ENCODE measurements at regions not wholly inside any gene's neighbourhood (a gene's known extent, or its start where the extent isn't known, plus 50 kb on each side); places are given as distances from the start of the nearest gene placed in this dataset.
A peak's percentile ranks its signal among the peaks of the same experiment; 100 is the strongest.

DNA sequence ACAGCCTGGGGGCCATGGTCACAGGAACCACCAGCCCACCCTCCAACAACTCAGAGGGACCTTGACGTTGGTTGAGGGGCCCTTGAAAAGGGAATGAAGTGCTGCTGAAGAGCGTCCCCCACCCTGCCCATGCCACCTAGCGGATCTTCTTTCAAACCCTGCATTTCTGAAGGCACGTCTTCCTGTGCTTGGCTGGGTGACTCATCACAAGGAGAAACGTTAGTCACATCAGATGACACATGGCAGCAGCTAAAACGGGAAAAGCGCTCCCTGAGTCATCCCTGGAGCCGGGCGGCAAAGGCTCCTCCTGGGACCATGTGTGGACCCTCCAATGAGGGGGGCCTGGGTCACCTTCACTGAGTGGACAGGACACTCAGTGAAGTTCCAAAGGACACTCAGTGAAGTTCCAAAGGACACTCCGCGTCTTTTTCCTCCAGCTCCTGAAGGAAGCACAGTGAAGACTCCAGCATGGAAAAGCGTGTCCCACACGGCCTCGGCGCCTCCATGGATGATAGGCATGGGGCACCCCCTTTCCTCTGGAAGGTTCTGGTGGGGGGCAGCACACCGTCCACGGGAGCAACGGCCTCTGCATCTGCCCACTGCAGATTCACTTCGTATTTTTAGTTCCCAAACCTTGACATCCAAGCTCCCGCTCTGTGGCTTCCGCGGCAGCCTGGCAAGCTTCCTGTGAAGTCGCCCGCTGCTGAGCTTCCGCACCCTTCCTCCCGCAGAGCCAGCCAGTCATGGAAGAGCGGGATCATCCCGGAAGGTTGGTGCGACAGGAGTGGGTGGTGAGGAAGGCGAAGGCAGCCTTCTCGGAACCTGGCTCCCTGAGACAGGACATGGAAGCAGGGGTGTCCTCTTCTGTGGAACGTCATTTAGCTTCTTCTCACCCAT, 383.4 kb downstream of the VRK1 start:
- no peak for DNase-seq
- H3K36me3 Mint-ChIP-seq (ENCODE audit: insufficient read depth): no peaks in the 10 kb centered on the region
- H3K27me3 Mint-ChIP-seq: peaks cover 0 to 9% of the 10 kb centered on the region in 2 donors
- peak overlapping the region in 1 of 2 donors; percentile 6 for H3K27ac Mint-ChIP-seq
- no peak overlapping the region for H3K4me3 Mint-ChIP-seq
- H3K9me3 Mint-ChIP-seq: peaks cover 0 to 7% of the 10 kb centered on the region in 2 donors
- ATAC-seq (replicated peaks): no peak
- H3K4me1 Mint-ChIP-seq (ENCODE audit: low read depth in 2 of 2): peaks cover 28% of the 10 kb centered on the region in 2 donors

DNA sequence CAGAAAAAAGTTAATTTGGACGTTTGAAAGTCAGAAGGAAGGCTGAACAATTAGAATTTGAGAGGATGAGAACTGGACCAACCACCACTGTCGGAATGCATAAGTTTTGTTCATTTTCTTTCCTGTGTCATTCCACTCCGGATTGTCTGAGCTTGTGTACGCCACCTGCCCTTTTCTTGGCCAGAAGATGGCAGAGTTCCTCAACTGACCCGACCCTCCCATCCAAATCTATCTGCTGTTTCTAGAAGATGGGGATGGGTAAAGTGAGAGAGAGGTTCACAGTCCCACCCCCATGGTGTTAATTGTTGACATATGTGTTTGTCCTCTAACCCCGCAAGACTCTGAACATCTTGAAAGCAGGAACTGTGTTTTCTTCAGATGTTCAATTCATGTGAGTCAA, 388.0 kb downstream of the VRK1 start:
- peaks cover 0 to 9% of the 10 kb centered on the region in 2 donors for H3K27me3 Mint-ChIP-seq
- peaks cover 10 to 13% of the 10 kb centered on the region in 2 donors for H3K4me1 Mint-ChIP-seq (ENCODE audit: low read depth in 2 of 2)
- peak; percentile 44 for ATAC-seq (replicated peaks)
- H3K9me3 Mint-ChIP-seq: peaks cover 0 to 7% of the 10 kb centered on the region in 2 donors
- DNase-seq: no peak
- H3K27ac Mint-ChIP-seq: peak overlapping the region in 1 of 2 donors; percentile 9
- H3K4me3 Mint-ChIP-seq: no peak overlapping the region
- no peaks in the 10 kb centered on the region for H3K36me3 Mint-ChIP-seq (ENCODE audit: insufficient read depth)

DNA sequence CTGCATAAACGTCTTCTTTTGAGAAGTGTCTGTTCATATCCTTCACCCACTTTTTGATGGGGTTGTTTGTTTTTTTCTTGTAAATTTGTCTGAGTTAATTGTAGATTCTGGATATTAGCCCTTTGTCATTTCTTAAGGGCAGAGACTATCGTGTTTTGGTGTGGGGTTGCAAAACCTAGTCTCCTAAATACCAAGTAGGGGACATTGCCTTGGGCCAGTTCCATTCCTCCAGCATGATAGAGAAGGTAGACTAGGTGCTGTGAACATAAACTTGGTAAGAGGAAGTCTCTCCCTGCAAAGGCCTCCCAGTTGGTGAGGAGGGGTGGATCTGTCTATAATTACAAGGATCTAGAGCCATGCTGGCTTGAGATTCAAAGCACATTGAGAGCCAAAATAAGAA, 390.7 kb downstream of the VRK1 start:
- Mint-ChIP-seq H3K27ac (no peak overlapping the region), H3K27me3 (peaks cover 0 to 12% of the 10 kb centered on the region in 2 donors), H3K36me3 (ENCODE audit: insufficient read depth) (no peaks in the 10 kb centered on the region), H3K4me3 (no peak overlapping the region), H3K9me3 (no peaks in the 10 kb centered on the region), H3K4me1 (ENCODE audit: low read depth in 2 of 2) (peaks cover 7 to 10% of the 10 kb centered on the region in 2 donors)
- ATAC-seq (replicated peaks): no peak
- no peak for DNase-seq

DNA sequence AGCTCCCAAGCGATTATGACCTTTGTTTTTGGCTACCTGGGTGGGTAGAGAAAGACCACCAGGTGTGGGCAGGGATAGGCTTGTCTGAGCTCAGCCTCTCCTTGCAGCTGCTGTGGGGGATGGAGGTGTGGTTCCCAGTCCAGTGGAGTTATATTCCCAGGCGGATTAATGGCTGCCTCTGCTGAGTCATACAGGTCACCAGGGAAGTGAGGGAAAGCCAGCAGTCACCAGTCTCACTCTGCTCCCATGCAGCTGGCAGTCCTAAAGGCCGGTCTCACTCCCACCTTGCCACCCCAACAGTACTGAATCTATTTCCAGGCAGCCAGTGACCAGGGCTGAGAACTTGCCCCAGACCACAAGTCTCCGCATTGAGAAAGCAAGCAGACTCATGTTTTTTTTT, 399.2 kb downstream of the VRK1 start:
- DNase-seq (no peak), ATAC-seq (replicated peaks) (no peak)
- no peaks in the 10 kb centered on the region for H3K36me3 Mint-ChIP-seq (ENCODE audit: insufficient read depth)
- H3K9me3 Mint-ChIP-seq: peaks cover 9 to 12% of the 10 kb centered on the region in 2 donors
- H3K4me1 Mint-ChIP-seq (ENCODE audit: low read depth in 2 of 2): peaks cover 0 to 4% of the 10 kb centered on the region in 2 donors
- peaks cover 40 to 66% of the 10 kb centered on the region in 2 donors for H3K27me3 Mint-ChIP-seq
- no peak overlapping the region for H3K27ac Mint-ChIP-seq
- H3K4me3 Mint-ChIP-seq: no peak overlapping the region

DNA sequence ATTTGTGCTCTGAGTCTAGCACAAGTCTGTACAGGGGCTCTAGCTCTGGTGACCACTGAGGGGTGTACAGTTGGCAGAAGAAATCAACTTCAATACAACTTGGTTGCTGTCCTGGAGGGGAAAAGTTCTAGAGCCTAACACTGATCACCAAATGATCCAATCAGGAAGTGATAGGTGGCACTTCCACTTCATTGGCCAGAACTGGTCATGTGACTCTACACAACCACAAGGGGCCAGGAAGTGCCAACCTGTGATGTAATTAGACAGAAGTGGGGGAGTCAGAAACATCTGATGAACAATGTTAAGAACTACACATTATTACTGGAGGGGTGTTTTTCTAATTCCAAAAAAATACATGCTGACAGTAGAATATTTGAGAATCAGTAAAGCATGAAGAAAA, 401.6 kb downstream of the VRK1 start:
- Mint-ChIP-seq H3K27me3 (peaks cover 50 to 71% of the 10 kb centered on the region in 2 donors), H3K4me1 (ENCODE audit: low read depth in 2 of 2) (peaks cover 0 to 4% of the 10 kb centered on the region in 2 donors), H3K36me3 (ENCODE audit: insufficient read depth) (no peaks in the 10 kb centered on the region), H3K4me3 (no peak overlapping the region), H3K27ac (no peak overlapping the region), H3K9me3 (peaks cover 9 to 12% of the 10 kb centered on the region in 2 donors)
- DNase-seq: no peak
- ATAC-seq (replicated peaks): no peak

DNA sequence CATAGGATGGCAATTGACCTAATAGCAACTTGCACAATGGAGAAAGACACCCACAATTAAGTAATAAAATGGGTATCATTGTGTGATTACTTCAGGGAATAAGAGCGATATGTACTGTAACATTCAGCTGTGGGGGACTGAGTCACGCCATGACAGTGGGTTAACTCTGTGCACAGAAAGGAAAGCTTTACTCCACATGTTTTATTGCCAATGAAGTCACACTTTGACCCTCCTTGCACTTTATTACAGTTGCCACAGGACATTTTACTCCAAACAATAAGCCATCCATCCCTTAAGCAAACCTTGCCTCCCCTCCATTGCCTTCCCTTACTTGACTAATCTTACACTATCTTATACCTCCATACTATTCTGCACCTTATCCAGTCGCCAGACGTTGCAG, 403.1 kb downstream of the VRK1 start:
- peaks cover 6 to 9% of the 10 kb centered on the region in 2 donors for H3K9me3 Mint-ChIP-seq
- peaks cover 0 to 4% of the 10 kb centered on the region in 2 donors for H3K4me1 Mint-ChIP-seq (ENCODE audit: low read depth in 2 of 2)
- H3K36me3 Mint-ChIP-seq (ENCODE audit: insufficient read depth): no peaks in the 10 kb centered on the region
- H3K4me3 Mint-ChIP-seq: no peak overlapping the region
- peaks cover 43 to 64% of the 10 kb centered on the region in 2 donors for H3K27me3 Mint-ChIP-seq
- ATAC-seq (replicated peaks) (no peak), DNase-seq (no peak)
- H3K27ac Mint-ChIP-seq: no peak overlapping the region

DNA sequence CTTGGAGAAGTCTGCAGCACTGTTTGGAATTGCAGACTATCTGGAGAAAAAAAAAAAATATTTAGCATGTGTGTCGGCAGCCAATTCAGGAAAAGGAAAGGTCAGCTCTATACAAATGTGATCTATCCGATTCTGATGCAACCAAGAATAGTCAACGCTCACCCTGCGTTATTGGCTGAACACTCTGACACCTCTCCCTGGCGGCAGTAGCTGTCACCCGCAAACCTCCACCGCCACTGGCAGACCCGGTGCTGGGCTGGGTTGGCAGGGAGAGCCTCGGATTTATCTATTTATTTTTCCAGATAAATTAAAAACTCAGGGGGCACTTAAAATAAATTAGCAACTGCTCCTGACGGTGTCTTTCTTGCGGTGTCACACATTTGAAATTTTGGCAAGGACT, 409.7 kb downstream of the VRK1 start:
- H3K36me3 Mint-ChIP-seq (ENCODE audit: insufficient read depth): no peaks in the 10 kb centered on the region
- ATAC-seq (replicated peaks) (no peak), DNase-seq (no peak)
- no peak overlapping the region for H3K4me3 Mint-ChIP-seq
- peaks cover 5 to 26% of the 10 kb centered on the region in 2 donors for H3K27me3 Mint-ChIP-seq
- no peaks in the 10 kb centered on the region for H3K9me3 Mint-ChIP-seq
- H3K27ac Mint-ChIP-seq: no peak overlapping the region
- no peaks in the 10 kb centered on the region for H3K4me1 Mint-ChIP-seq (ENCODE audit: low read depth in 2 of 2)

DNA sequence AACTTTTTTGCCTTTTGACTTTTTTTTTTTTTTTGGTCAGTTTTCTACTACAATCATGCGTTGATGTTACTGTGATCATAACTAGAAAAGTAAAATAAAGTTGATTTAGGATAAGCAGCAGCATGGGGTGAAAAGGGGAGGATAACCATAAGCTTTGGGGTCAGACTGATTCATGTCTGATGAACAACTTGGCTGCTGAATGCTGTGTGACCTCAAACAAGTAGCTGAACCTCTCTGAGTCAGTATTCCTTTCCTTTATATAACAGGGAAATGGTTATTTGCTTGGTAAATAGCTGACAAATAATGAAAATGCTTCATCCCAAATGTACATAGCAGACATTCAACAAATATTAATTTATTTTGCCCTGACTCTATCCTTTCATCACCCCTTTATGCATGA, 413.0 kb downstream of the VRK1 start:
- DNase-seq (no peak), ATAC-seq (replicated peaks) (no peak)
- no peak overlapping the region for H3K4me3 Mint-ChIP-seq
- H3K4me1 Mint-ChIP-seq (ENCODE audit: low read depth in 2 of 2): peaks cover 3 to 11% of the 10 kb centered on the region in 2 donors
- no peaks in the 10 kb centered on the region for H3K27me3 Mint-ChIP-seq
- no peak overlapping the region for H3K27ac Mint-ChIP-seq
- H3K36me3 Mint-ChIP-seq (ENCODE audit: insufficient read depth): no peaks in the 10 kb centered on the region
- H3K9me3 Mint-ChIP-seq: no peaks in the 10 kb centered on the region

DNA sequence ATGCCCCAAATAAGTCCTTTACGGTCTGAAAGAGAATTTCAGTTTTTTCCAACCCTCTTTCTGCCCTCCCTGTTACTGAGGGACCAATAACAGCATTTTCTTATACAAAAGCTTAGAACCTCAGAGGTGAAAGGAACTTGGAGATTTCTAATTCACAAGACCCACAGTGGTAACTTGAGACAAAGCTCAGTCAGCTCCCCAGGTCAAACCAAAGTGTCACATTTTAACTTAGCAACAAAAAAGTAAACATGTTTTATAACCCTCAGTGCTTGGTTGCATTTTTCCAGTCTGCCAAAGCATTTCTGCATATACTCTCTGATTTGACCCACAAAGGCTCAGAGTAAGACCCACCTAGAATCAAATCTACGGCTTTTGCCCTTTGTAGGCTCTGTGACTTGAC, 415.2 kb downstream of the VRK1 start:
- Mint-ChIP-seq H3K4me3 (no peak overlapping the region), H3K36me3 (ENCODE audit: insufficient read depth) (no peaks in the 10 kb centered on the region), H3K9me3 (no peaks in the 10 kb centered on the region), H3K27me3 (no peaks in the 10 kb centered on the region), H3K4me1 (ENCODE audit: low read depth in 2 of 2) (peaks cover 4 to 18% of the 10 kb centered on the region in 2 donors), H3K27ac (peak overlapping the region; percentile 37 to 90)
- ATAC-seq (replicated peaks) (peak; percentile 70), DNase-seq (no peak)

DNA sequence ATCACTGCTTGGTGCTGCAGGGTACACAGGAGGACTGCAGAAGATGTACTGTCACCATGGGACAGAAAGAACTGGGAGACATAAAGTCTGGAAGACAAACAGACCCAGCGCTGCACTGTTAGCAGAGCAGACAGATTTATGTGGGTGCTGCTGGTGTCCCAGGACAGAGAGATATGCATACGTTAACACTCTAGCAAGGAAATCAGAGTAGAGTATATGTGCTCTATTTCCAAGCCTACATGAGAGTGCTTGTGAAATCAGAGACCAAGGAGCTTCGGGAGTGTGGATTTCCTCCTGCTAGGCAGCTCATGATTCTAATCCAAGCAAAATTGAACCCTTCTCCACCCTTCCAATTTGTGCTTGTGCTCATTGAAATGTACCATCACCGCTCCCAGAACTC, 416.5 kb downstream of the VRK1 start:
- Mint-ChIP-seq H3K27ac (no peak overlapping the region), H3K27me3 (no peaks in the 10 kb centered on the region)
- no peak for ATAC-seq (replicated peaks)

DNA sequence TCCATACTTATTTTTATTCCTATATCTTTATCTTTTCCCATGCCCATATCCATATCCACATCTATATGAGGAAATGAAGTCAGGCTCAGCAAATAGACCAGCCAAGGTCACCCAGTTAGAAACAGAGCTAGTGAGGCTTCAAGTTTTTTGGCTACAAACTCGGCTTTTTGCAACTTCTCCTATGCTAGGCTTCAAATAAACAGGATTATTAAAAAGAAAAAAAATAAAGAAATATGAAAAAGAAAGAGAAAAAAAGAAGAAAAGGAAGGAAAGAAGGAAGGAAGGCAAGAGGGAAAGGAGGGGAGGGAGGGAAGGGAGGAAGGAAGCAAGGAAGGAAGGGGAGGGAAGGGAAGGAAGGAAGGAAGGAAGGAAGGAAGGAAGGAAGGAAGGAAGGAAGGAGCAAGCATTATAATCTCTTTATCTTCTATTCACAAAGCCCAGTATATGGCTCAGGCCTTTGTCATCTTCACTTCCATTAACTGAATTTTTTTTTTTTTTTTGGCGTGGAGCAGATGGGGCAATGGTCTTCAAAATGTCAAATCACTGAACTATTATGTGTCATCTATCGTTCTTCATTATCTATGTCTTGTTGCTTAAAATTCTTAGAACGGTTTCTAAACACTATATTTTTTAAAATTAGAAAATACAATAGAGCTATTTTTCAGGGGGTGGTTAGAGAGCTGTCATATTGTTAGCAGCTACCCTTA, 418.2 kb downstream of the VRK1 start:
- Mint-ChIP-seq H3K4me1 (ENCODE audit: low read depth in 2 of 2) (peaks cover 11 to 27% of the 10 kb centered on the region in 2 donors), H3K9me3 (no peaks in the 10 kb centered on the region), H3K27ac (no peak overlapping the region), H3K36me3 (ENCODE audit: insufficient read depth) (no peaks in the 10 kb centered on the region), H3K27me3 (peaks cover 4 to 6% of the 10 kb centered on the region in 2 donors), H3K4me3 (no peak overlapping the region)
- DNase-seq (no peak), ATAC-seq (replicated peaks) (no peak)

More for the DNA sequence above, 416.5 kb downstream of the VRK1 start:
- Mint-ChIP-seq H3K36me3 (ENCODE audit: insufficient read depth) (no peaks in the 10 kb centered on the region), H3K9me3 (no peaks in the 10 kb centered on the region), H3K4me3 (no peak overlapping the region), H3K4me1 (ENCODE audit: low read depth in 2 of 2) (peaks cover 4 to 18% of the 10 kb centered on the region in 2 donors)
- DNase-seq: no peak

DNA sequence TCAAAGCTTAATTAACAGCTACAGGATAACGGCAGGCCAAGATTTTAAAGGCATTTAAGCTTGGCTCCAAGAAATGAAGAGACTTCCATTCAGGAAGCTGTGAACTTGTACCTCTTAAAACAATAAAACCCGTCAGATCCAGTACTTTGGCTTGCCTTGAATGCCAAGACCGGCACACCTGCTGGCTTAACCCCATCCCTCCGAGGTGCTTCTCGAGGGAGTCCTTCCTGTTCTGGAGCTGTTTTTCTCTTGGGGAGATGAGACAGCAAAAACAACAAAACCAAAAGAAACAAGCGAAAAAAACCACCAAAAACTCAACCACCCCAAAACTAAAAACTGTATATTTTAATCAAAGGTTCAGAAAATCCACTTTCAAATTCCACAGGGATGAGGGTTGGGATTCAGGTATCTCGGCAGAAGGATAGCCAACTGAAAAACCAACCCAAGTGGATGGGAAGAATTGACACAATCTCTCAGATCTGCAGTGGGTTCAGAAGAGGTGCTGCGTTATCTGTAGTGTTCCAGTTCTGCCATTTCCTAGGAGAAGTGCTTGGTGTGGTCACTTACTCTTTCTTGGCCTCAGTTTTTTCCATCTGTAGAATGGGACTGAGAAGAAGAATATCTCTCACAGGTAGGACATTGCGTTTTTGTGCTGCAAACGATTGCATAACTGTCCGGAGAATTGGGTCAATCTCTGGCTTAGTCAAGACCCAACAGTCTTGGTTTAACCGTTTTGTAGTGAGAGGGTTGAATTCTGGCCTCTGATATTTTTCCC, 420.1 kb downstream of the VRK1 start:
- Mint-ChIP-seq H3K36me3 (ENCODE audit: insufficient read depth) (no peaks in the 10 kb centered on the region), H3K4me3 (no peak overlapping the region), H3K27me3 (peaks cover 8 to 13% of the 10 kb centered on the region in 2 donors), H3K4me1 (ENCODE audit: low read depth in 2 of 2) (peaks cover 11 to 27% of the 10 kb centered on the region in 2 donors), H3K27ac (peak overlapping the region; percentile 36 to 85), H3K9me3 (no peaks in the 10 kb centered on the region)
- ATAC-seq (replicated peaks) (no peak), DNase-seq (no peak)

DNA sequence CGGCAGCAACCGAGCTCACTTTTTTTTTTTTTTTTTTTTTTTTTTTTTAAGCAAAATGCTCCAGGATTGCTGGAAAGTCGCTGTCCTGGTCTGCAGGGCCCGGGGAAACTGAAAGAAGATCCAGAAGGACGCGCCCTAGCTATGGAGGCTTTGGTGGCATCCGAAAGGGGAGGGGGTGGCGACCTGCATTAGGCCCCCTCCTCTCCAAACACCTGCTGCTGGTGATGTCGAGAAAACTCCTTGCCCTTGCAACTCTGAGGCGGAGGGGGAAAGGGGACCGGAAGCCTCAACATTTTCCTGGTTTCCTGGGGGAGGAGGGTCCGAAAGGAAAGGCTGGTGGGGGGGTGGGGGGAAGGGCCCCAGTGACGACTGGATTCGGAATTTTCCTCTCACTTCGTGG, 421.1 kb downstream of the VRK1 start:
- no peaks in the 10 kb centered on the region for H3K36me3 Mint-ChIP-seq (ENCODE audit: insufficient read depth)
- H3K27ac Mint-ChIP-seq: peak overlapping the region; percentile 80 to 89
- H3K4me1 Mint-ChIP-seq (ENCODE audit: low read depth in 2 of 2): peaks cover 11 to 21% of the 10 kb centered on the region in 2 donors
- peaks cover 16 to 19% of the 10 kb centered on the region in 2 donors for H3K27me3 Mint-ChIP-seq
- ATAC-seq (replicated peaks) (no peak), DNase-seq (peak in 1 of 3 experiments; percentile 3)
- peak overlapping the region; percentile 80 to 84 for H3K4me3 Mint-ChIP-seq
- no peaks in the 10 kb centered on the region for H3K9me3 Mint-ChIP-seq
